Upper lobe of left lung (tissue), 6 donors: ENCODE measurements at regions not wholly inside any gene's neighbourhood (a gene's known extent, or its start where the extent isn't known, plus 50 kb on each side); places are given as distances from the start of the nearest gene placed in this dataset.

Experiments
- ATAC-seq, 2 donors: fragments of 200-7000 bp; cut with Tn5 transposase; one replicate each; pipeline ENCODE4 v1.9.1; 2022; ENCODE audit warnings: mild to moderate bottlenecking in 2 of 2, moderate library complexity in 2 of 2; ENCODE audit not compliant: low FRiP score in 2 of 2
- DNase-seq, 2 donors: peaks; one replicate each; pipeline ENCODE4 v3.0.0-alpha.2; 2019 to 2020
- H3K27ac ChIP-seq, 4 donors: fragments of 200-600 bp; sonication (generic); one replicate each; pipeline ENCODE4 v1.5.1; 2016 to 2019
- H3K27me3 ChIP-seq, 4 donors: fragments of 200-600 bp; sonication (generic); one replicate each; pipeline ENCODE4 v1.5.1; 2017 to 2019
- H3K36me3 ChIP-seq, 4 donors: fragments of 200-600 bp; sonication (generic); one replicate each; pipeline ENCODE4 v1.5.1; 2016 to 2019
- H3K4me1 ChIP-seq, 4 donors: fragments of 200-600 bp; sonication (generic); one replicate each; pipeline ENCODE4 v1.5.1; 2018 to 2019
- H3K4me3 ChIP-seq, 4 donors: fragments of 200-600 bp; sonication (generic); one replicate each; pipeline ENCODE4 v1.5.1; 2017 to 2019; ENCODE audit warnings: mild to moderate bottlenecking in 2 of 4, moderate library complexity in 1 of 4
- H3K9me3 ChIP-seq, 4 donors: fragments of 200-600 bp; sonication (generic); one replicate each; pipeline ENCODE4 v1.5.1; 2018 to 2019
- CTCF ChIP-seq, 6 experiments: fragments of 450-650 bp in 4 of 6; fragments of 200-600 bp in 2 of 6; sonication (generic) in 2 of 6; IDR thresholded peaks; one replicate each; pipeline ENCODE4 v1.5.1; 2016 to 2019; ENCODE audit warnings: antibody characterized with exemption in 6 of 6
- EP300 ChIP-seq, 4 donors: sonication (generic); formaldehyde crosslinking; IDR thresholded peaks; one replicate each; pipeline ENCODE4 v1.5.1; 2017; ENCODE audit warnings: antibody characterized with exemption in 4 of 4, control low read depth in 2 of 4
- POLR2A ChIP-seq, 4 donors: fragments of 450-650 bp; IDR thresholded peaks; one replicate each; pipeline ENCODE4 v1.5.1; 2016 to 2017; ENCODE audit warnings: antibody characterized with exemption in 4 of 4, mild to moderate bottlenecking in 2 of 4
- POLR2AphosphoS5 ChIP-seq, 2 donors: sonication (generic); formaldehyde crosslinking; IDR thresholded peaks; one replicate each; pipeline ENCODE4 v1.5.1; 2017; ENCODE audit warnings: antibody characterized with exemption in 2 of 2
- WGBS, 2 donors: methylation state at CpG; one replicate each; pipeline ENCODE4 v1.1.5; 2017 to 2018; 5-methylcytosine and 5-hydroxymethylcytosine counted together
- donor health status: DM: no; HTN: no; CAD: no; lungs with moderate emphysema.
- donor health status: DM: no; HTN: yes; CAD: no; lungs with severe emphysema.

GRCh38 chr14:30786701-30787100 is 87.7 kb upstream of the COCH start:
- DNase-seq (no peak), ATAC-seq (no peak)
- WGBS, 2 donors: 90 to 91% methylated on average over 5 of the region's 5 CpGs
- H3K4me3 ChIP-seq: no peak overlapping the region
- no peak for TF ChIP-seq POLR2A (IDR thresholded peaks at IDR 0.05)
- TF ChIP-seq POLR2AphosphoS5 (IDR thresholded peaks at IDR 0.05): no peak
- no peaks in the 10 kb centered on the region for H3K9me3 ChIP-seq
- H3K27ac ChIP-seq: no peak overlapping the region
- no peaks in the 10 kb centered on the region for H3K4me1 ChIP-seq
- no peaks in the 10 kb centered on the region for H3K36me3 ChIP-seq
- H3K27me3 ChIP-seq: no peaks in the 10 kb centered on the region

- no peak overlapping the region for H3K4me3 ChIP-seq
- no peaks in the 10 kb centered on the region for H3K36me3 ChIP-seq
- no peak for ATAC-seq
- H3K27me3 ChIP-seq: no peaks in the 10 kb centered on the region
- no peak overlapping the region for H3K27ac ChIP-seq
- TF ChIP-seq POLR2AphosphoS5 (IDR thresholded peaks at IDR 0.05) (no peak), CTCF (IDR thresholded peaks at IDR 0.05) (no peak), EP300 (IDR thresholded peaks at IDR 0.05) (no peak)
- no peak for DNase-seq
- no peaks in the 10 kb centered on the region for H3K9me3 ChIP-seq
- WGBS, 2 donors: 92 to 93% methylated on average over 3 of the region's 3 CpGs
- H3K4me1 ChIP-seq: no peaks in the 10 kb centered on the region
These were observed 83.5 kb upstream of the COCH start for GRCh38 chr14:30790827-30791226.

DNA sequence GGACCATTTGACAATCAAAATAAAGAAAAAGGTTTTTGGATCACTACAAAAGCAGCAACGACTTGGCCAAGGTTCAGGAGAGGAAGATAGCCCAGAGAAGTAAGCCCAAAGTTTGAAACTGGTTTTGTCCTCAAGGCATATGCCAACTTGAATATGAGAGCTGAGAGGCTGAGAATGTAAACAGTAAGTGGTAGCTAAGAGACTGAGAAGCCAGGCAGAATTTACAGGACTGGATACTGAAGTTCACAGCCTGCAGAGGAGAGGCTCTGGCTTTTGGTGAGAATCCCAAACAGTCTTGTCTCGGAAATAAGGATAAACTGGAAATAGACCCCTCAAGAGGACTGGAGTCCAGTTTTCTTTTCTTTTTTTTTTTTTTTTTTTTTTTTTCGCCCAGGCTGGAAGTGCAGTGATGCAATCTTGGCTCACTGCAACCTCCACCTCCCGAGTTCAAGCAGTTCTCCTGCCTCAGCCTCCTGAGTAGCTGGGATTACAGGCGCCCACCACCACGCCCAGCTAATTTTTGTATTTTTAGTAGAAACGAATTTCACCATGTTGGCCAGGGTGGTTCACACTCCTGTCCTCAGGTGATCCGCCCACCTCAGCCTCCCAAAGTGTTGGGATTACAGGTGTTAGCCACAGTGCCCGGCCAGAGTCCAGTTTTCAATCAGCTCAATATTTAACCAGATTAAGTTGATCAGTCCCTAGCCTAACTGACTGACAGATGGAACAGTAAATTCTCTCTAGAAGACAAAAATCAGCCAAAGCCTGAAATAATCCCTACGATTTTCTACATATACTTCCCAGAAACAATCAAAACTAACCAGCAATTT is 82.6 kb upstream of the COCH start:
- no peaks in the 10 kb centered on the region for H3K4me1 ChIP-seq
- no peaks in the 10 kb centered on the region for H3K36me3 ChIP-seq
- ATAC-seq (no peak), DNase-seq (no peak)
- H3K27me3 ChIP-seq: no peaks in the 10 kb centered on the region
- TF ChIP-seq POLR2A (IDR thresholded peaks at IDR 0.05) (no peak), EP300 (IDR thresholded peaks at IDR 0.05) (no peak), CTCF (IDR thresholded peaks at IDR 0.05) (no peak), POLR2AphosphoS5 (IDR thresholded peaks at IDR 0.05) (no peak)
- H3K27ac ChIP-seq: no peak overlapping the region
- H3K9me3 ChIP-seq: no peaks in the 10 kb centered on the region
- WGBS, 2 donors: 75 to 86% methylated on average over 10 of the region's 10 CpGs
- no peak overlapping the region for H3K4me3 ChIP-seq

- Histone ChIP-seq H3K4me3 (no peak overlapping the region), H3K36me3 (no peaks in the 10 kb centered on the region), H3K27ac (no peak overlapping the region), H3K9me3 (no peaks in the 10 kb centered on the region), H3K4me1 (no peaks in the 10 kb centered on the region), H3K27me3 (no peaks in the 10 kb centered on the region)
- TF ChIP-seq CTCF (IDR thresholded peaks at IDR 0.05): no peak
- no peak for TF ChIP-seq POLR2AphosphoS5 (IDR thresholded peaks at IDR 0.05)
- no peak for TF ChIP-seq EP300 (IDR thresholded peaks at IDR 0.05)
- TF ChIP-seq POLR2A (IDR thresholded peaks at IDR 0.05): no peak
- DNase-seq: no peak
- 38 to 52% methylated on average over 1 of the region's 1 CpG for WGBS, 2 donors
- peak in 1 of 2 donors; percentile 77 for ATAC-seq
These were observed 77.7 kb upstream of the COCH start for GRCh38 chr14:30796707-30797106.

DNA sequence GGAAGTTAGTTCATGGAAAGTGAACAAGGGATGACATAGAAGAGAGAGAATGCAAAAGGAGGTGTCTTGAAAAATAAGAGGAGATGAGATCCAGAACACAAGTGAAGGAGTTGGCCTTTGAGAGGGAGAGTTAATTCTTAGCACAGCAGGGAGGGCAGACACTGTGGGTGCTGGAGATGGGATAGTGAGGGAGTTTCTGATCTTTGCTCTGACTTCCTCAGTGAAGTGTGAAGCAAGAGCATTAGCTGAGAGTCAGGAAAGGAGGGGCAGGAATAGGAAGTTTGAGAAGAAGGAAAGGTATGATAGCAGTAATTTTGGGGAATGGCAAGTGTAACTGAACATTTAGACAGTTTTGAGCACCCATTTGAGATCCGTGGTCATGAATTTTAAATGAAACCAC is 75.8 kb upstream of the COCH start:
- Histone ChIP-seq H3K27ac (no peak overlapping the region), H3K4me1 (no peaks in the 10 kb centered on the region), H3K27me3 (no peaks in the 10 kb centered on the region), H3K9me3 (no peaks in the 10 kb centered on the region), H3K36me3 (no peaks in the 10 kb centered on the region), H3K4me3 (no peak overlapping the region)
- WGBS, 2 donors: 82 to 85% methylated on average over 1 of the region's 1 CpG
- no peak for TF ChIP-seq POLR2A (IDR thresholded peaks at IDR 0.05)
- TF ChIP-seq POLR2AphosphoS5 (IDR thresholded peaks at IDR 0.05): no peak
- no peak for TF ChIP-seq EP300 (IDR thresholded peaks at IDR 0.05)
- TF ChIP-seq CTCF (IDR thresholded peaks at IDR 0.05): no peak
- ATAC-seq (peak in 1 of 2 donors; percentile 64), DNase-seq (no peak)
